COLO829 (cell line): ENCODE measurements at regions not wholly inside any gene's neighbourhood (a gene's known extent, or its start where the extent isn't known, plus 50 kb on each side); places are given as distances from the start of the nearest gene placed in this dataset.
"Not testable (repeated sequence)": the region's sequence is repeated elsewhere in the genome, so short reads cannot be mapped to it uniquely, and the experiment has no call there.

Experiments used
- DNase-seq: peaks from one replicate; pipeline ENCODE4 v3.0.0; 2012; ENCODE audit warnings: low spot score

DNA sequence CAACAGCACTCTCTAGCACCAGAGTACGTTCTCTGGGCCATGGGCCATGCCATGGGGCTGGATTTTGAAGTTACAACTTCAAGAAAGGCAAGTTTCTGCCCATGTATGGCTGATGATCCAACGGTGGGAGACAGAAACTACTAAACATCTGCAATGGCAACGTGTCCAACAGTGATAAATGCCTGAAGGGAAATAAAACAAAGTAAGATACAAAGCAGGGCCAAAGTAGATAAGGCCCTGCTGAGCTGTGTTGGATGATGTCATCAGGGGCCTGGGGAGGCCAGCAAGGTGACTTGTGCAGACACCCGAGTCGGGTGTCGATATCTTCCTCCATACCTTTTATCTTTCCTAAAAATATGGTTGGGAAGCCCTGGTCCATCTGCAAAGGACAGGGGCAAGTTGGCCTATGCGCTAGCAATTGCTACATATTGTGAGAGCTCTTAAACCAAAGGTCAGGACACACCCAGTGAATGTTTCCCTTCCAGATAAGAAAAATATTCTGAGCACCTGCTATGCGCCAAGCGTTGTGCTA is 487.2 kb downstream of the MN1 start:
- no peak for DNase-seq

- no peak for DNase-seq
These were observed 485.7 kb downstream of the MN1 start for GRCh38 chr22:27315833-27316232.

- no peak for DNase-seq
These were observed 484.5 kb downstream of the MN1 start for GRCh38 chr22:27317096-27317495.

GRCh38 chr22:27317971-27318428 is 483.6 kb downstream of the MN1 start:
- DNase-seq = no peak

- DNase-seq = no peak
These were observed 483.0 kb downstream of the MN1 start for GRCh38 chr22:27318516-27318915.

DNA sequence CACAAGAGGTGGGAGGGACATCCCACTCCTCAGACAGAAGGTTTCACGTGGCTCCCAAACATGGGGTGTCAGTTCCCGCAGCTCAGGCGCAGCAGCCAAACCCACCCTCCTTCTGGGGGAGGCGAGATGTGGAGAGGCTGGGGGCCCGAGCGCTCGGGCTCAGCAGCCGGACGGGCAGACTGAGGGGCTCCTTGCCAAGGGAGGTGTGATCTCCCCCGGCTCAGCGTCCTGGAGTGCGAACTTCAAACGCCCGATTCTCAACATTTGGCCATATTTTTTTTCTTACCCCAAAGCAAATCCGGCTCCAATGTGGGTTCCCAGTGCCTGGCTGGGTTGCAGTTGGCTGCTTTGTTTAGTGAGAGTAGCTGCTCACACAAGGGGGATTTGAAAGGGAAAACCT is 477.9 kb downstream of the MN1 start:
- DNase-seq = no peak

- DNase-seq = not testable (repeated sequence)
These were observed 476.6 kb downstream of the MN1 start for GRCh38 chr22:27324908-27325307.

DNA sequence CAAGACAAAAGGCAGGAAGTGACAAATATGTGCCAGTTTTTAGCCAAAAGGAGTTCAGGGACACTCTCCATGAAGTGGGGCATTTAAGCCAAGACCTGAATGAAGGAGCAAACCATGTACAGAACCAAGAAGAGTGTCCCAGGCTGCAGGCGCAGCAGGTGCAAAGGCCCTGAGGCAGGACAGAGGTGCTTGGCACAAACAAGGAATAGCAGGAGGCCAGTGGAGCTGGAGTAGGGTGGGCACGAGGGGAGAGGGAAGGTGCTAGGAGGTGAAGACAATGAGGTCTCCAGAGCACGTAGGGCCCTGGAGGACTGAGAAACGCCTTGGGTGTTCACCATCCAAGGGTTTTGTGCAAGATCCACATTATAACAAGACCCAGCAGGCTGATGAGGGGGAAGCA is 474.1 kb downstream of the MN1 start:
- no peak for DNase-seq

DNA sequence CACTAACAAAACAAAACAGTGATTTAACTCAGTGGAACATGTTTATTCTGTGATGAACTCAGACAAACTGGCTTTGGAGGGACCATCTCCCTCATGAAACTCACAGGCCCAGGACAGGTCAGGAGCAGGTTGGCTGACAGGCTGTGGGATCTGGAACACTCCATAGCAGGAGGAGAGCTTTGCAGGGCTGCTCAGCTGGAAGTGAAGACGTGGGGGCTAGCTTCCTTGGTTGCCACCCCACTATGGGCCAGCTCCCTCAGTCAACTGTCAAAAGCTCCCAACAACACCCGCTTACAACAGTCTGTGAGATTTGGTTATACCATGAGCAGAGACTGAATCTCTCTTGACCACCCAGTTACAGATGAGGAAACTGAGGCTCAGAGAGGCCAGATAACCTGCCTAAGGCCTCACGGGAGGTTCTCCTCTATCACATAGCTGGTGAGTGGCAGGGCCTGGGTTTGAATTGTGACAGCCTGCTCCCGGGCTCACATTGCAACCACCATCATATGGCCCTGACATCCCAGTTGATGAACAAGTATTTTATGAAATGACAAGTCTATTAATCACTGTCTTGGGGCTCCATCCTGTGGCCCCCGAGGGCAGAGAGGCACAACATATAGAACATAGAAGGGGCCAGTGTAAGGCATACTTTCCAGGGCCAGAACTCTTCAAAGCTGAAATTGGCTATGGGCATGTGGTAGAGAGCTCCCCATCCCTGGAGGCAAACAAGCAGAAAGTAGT is 473.4 kb downstream of the MN1 start:
- no peak for DNase-seq

- no peak for DNase-seq
These were observed 472.3 kb downstream of the MN1 start for GRCh38 chr22:27329131-27329850.

GRCh38 chr22:27329966-27330645 is 471.4 kb downstream of the MN1 start:
- DNase-seq = no peak

DNA sequence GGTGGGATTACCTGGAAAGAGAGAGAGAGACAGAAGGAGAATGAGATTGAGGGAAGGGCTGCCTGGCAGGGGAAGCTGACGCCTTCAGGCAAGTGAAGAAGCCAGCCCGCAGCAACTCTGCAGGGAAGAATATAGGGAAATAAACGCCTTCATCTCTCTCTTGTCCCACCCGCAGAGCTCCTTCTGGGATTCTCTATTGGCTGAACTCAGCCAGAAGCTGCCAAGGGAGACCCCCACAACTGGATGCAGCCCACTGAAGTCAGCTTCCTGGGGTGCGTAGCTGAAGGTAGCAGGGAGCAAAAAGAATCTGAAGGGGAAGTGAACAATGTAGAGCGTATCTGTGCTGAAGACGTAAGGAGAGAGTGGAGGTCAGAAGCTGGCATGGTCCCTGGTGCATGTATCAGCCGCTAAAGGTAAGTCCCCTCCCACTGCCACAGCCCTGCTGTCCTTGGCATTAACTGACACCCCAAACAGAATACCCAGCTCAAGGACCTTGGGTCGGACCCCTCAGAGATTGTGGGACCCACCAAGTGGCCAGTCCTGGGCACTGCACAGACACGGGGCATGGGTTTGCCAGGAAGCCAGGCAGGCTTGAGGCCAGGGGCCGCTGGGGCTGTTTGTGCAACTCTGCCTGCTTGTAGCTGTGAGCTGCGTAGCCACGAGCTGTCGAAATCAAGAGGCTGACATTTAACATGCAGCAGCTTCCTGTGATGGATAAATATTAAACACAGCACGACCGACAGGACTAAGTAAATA is 469.9 kb downstream of the MN1 start:
- DNase-seq = no peak

- no peak for DNase-seq
These were observed 466.4 kb downstream of the MN1 start for GRCh38 chr22:27335102-27335660.

GRCh38 chr22:27336151-27337090 is 465.1 kb downstream of the MN1 start:
- no peak for DNase-seq

- DNase-seq = no peak
These were observed 463.9 kb downstream of the MN1 start for GRCh38 chr22:27337676-27338075.

- no peak for DNase-seq
These were observed 461.5 kb downstream of the MN1 start for GRCh38 chr22:27340047-27340446.

- no peak for DNase-seq
These were observed 457.0 kb downstream of the MN1 start for GRCh38 chr22:27344546-27344945.

DNA sequence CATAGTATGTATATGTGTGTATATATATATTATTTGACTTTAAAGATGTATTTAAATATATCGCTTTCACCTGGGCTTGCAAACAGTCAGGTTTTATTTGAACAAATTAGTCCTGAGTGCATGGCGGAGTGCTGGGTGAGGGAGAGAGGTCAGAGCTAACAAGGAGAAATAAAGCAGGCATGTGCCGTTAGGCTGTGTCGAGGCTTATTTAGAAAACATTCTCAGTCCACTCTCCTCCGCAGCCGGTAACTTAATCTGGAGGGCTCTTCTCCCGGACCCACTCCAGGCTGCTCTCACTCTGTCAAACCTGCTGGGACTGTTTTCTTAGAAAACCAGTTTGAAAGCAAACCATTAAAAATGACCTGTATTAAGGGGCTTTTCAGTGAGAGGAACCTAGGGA is 455.9 kb downstream of the MN1 start:
- DNase-seq = no peak

DNA sequence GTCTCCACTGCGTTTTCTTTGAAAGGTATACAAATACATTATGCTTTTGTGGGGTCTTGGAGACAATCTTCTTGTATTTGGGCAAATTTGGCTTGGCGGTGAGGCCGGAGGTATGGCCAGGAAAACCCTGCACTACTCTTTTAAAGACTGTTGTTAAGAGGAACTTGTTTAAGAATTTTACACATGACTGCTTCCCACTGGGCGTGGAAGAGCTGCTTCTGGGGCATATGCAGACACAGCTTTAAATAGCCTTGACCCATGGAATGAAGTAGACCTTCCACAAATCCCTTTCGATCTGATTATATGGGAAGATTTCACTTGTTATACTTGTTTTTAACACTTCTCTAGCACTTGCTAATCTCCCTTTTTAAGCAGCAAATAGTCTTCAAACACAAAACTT is 453.6 kb downstream of the MN1 start:
- no peak for DNase-seq

DNA sequence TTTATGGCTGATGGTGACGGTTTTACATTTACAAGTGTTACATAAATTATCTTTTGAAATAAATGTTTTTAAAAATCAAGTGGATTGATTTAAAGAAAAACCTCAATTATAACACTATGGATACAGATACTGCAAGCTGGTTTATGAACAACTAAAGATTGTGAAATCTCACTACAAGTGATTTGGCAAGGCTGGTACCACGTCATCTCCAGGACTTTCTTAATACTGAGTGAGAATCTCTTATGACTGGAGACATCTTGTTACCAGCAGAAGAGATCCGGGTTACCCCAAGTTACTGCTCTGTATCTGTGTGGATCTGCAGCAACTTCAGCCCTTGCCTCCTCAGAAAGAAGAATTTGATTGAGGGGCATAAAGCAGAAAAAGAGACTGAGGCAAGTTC is 452.9 kb downstream of the MN1 start:
- no peak for DNase-seq

GRCh38 chr22:27349456-27349855 is 452.1 kb downstream of the MN1 start:
- DNase-seq = no peak
